Heart left ventricle (tissue), 16 donors: ENCODE measurements at regions not wholly inside any gene's neighbourhood (a gene's known extent, or its start where the extent isn't known, plus 50 kb on each side); places are given as distances from the start of the nearest gene placed in this dataset.
A peak's percentile ranks its signal among the peaks of the same experiment; 100 is the strongest.

ENCODE experiments used
- ATAC-seq, 4 donors: fragments of 200-7000 bp; cut with Tn5 transposase; one replicate each; pipeline ENCODE4 v1.9.1; 2020 to 2022; ENCODE audit warnings: moderate library complexity in 4 of 4, mild to moderate bottlenecking in 3 of 4, moderate number of reproducible peaks in 1 of 4
- DNase-seq, 5 donors: peaks; one replicate each; pipeline ENCODE4 v3.0.0-alpha.2; 2020
- H3K27ac ChIP-seq, 12 donors: fragments of 200-600 bp; sonication (generic) in 4 of 12; one replicate each; pipeline versions ENCODE4 v1.5.0 to v1.8.0; 2016 to 2022; ENCODE audit warnings: mild to moderate bottlenecking in 2 of 12
- H3K27me3 ChIP-seq, 9 donors: fragments of 200-600 bp; sonication (generic) in 2 of 9; one replicate each; pipeline versions ENCODE4 v1.5.1 to v1.8.0; 2016 to 2022; ENCODE audit warnings: mild to moderate bottlenecking in 3 of 9
- H3K36me3 ChIP-seq, 9 donors: fragments of 200-600 bp; sonication (generic) in 2 of 9; one replicate each; pipeline versions ENCODE4 v1.5.0 to v1.8.0; 2018 to 2022; ENCODE audit warnings: mild to moderate bottlenecking in 2 of 9
- H3K4me1 ChIP-seq, 12 donors: fragments of 200-600 bp; sonication (generic) in 4 of 12; one replicate each; pipeline versions ENCODE4 v1.5.0 to v1.8.0; 2016 to 2022; ENCODE audit warnings: mild to moderate bottlenecking in 3 of 12
- H3K4me3 ChIP-seq, 12 donors: fragments of 200-600 bp; sonication (generic) in 4 of 12; one replicate each; pipeline versions ENCODE4 v1.5.0 to v1.8.0; 2017 to 2022; ENCODE audit warnings: mild to moderate bottlenecking in 9 of 12, moderate library complexity in 4 of 12
- H3K9me3 ChIP-seq, 12 donors: fragments of 200-600 bp; sonication (generic) in 4 of 12; one replicate each; pipeline versions ENCODE4 v1.5.0 to v1.8.0; 2016 to 2022; ENCODE audit warnings: mild to moderate bottlenecking in 1 of 12
- CTCF ChIP-seq, 12 donors: fragments of 200-600 bp; sonication (generic) in 4 of 12; IDR thresholded peaks; one replicate each; pipeline versions ENCODE4 v1.5.0 to v1.8.0; 2018 to 2022; ENCODE audit warnings: antibody characterized with exemption in 12 of 12, mild to moderate bottlenecking in 5 of 12
- POLR2A ChIP-seq, 2 donors: fragments of 450-650 bp; IDR thresholded peaks; one replicate each; pipeline ENCODE4 v1.6.1; 2017; ENCODE audit warnings: antibody characterized with exemption in 2 of 2, mild to moderate bottlenecking in 2 of 2, moderate library complexity in 2 of 2
- WGBS, 4 donors: extraction: QIAGEN DNeasy Blood & Tissue Kit in 2 of 4; methylation state at CpG; one replicate each; pipeline versions ENCODE4 v1.1.5 to v1.1.7; 2013 to 2018; 5-methylcytosine and 5-hydroxymethylcytosine counted together
- intact Hi-C, 10 donors: fragments of 100-400 bp; cut with DNase I; formaldehyde crosslinking; loops; one replicate each; pipeline versions ENCODE4 v1.11.1 to v1.14.2; 2022
- donor health status: ischemic (EF 13 %, LVEDD 7.1; RV severe dilation, severe dysfunction).
- donor health status: healthy with polysubstance abuse.
- donor health status: DM: no; HTN: yes; CAD: no.
- donor health status: DM: no; HTN: no; CAD: no.
- donor health status: ischemic (EF 25% LVEDD 6.9; RV normal size, moderate dysfunction).
- donor health status: ischemic (EF 25% LVEDD 5.7; RV mildly dilated, moderate dysfunction).
- donor health status: healthy.
- donor health status: DM: yes; HTN: yes; CAD: no.
- donor health status: ischemic (EF 35%, LVEDD 5.7; RV mildly dilated, moderate dysfunction).
- donor health status: nonischemic (EF 11% LVEDD 7.7; RV severe dilation, severe dysfunction).
- donor health status: DM: yes; HTN: yes; CAD: no.
- donor health status: PGD.
- donor health status: ischemic (EF 29% LVEDD 5.4; RV normal size, mild dysfunction).
- donor health status: nonischemic (EF 23%, LVEDD 6.1; RV moderate dilation, normal function).

- Histone ChIP-seq H3K27ac (no peak overlapping the region), H3K27me3 (peaks cover 0 to 58% (median 8%) of the 10 kb centered on the region in 9 donors), H3K4me3 (no peak overlapping the region), H3K36me3 (no peaks in the 10 kb centered on the region), H3K9me3 (no peaks in the 10 kb centered on the region), H3K4me1 (no peaks in the 10 kb centered on the region)
- DNase-seq (no peak), ATAC-seq (no peak)
- 69 to 81% (median 78%) methylated on average over 7 of the region's 7 CpGs for WGBS, 4 donors
- intact Hi-C loops, result no loop called here
- no peak for TF ChIP-seq CTCF (IDR thresholded peaks at IDR 0.05)
- TF ChIP-seq POLR2A (IDR thresholded peaks at IDR 0.05), result no peak
Observed at GRCh38 chr20:20875716-20876115, 163.3 kb upstream of the RALGAPA2 start.

- H3K27me3 ChIP-seq, result peaks cover 0 to 60% (median 8%) of the 10 kb centered on the region in 9 donors
- TF ChIP-seq CTCF (IDR thresholded peaks at IDR 0.05) (no peak), POLR2A (IDR thresholded peaks at IDR 0.05) (no peak)
- H3K4me1 ChIP-seq, result no peaks in the 10 kb centered on the region
- no peaks in the 10 kb centered on the region for H3K9me3 ChIP-seq
- intact Hi-C loops, result no loop called here
- H3K27ac ChIP-seq, result no peak overlapping the region
- no peak overlapping the region for H3K4me3 ChIP-seq
- 24 to 34% (median 32%) methylated on average over 9 of the region's 9 CpGs for WGBS, 4 donors
- H3K36me3 ChIP-seq, result no peaks in the 10 kb centered on the region
- no peak for ATAC-seq
- no peak for DNase-seq
Observed at GRCh38 chr20:20872428-20872827, 160.0 kb upstream of the RALGAPA2 start.

GRCh38 chr20:20869161-20869775, 156.8 kb upstream of the RALGAPA2 start:
- no peaks in the 10 kb centered on the region for H3K36me3 ChIP-seq
- H3K4me3 ChIP-seq, result no peak overlapping the region
- no peaks in the 10 kb centered on the region for H3K4me1 ChIP-seq
- intact Hi-C loops, result loop anchor here in 7 of 10 donors (10.0 kb wide), 3 partner anchors 236 to 366 kb away; partner anchors contain the start of genes KIZ (in 1 of the 7) and LINC00237 (in 1 of the 7)
- TF ChIP-seq POLR2A (IDR thresholded peaks at IDR 0.05), result no peak
- TF ChIP-seq CTCF (IDR thresholded peaks at IDR 0.05), result no peak
- no peak for ATAC-seq
- WGBS, 4 donors, result 79 to 90% (median 83%) methylated on average over 5 of the region's 5 CpGs
- H3K9me3 ChIP-seq, result no peaks in the 10 kb centered on the region
- no peak for DNase-seq
- peaks cover 0 to 46% (median 8%) of the 10 kb centered on the region in 9 donors for H3K27me3 ChIP-seq
- no peak overlapping the region for H3K27ac ChIP-seq

GRCh38 chr20:20864351-20865096, 152.1 kb upstream of the RALGAPA2 start:
- 64 to 76% (median 71%) methylated on average over 3 of the region's 3 CpGs for WGBS, 4 donors

More at GRCh38 chr20:20864351-20865096, 152.1 kb upstream of the RALGAPA2 start:
- intact Hi-C loops, result loop anchor here in 9 of 10 donors (5.0 to 10.0 kb wide), 8 partner anchors 240 to 753 kb away; partner anchors contain the start of genes KIZ (in 1 of the 9) and LINC00237 (in 1 of the 9)
- Histone ChIP-seq H3K4me1 (no peaks in the 10 kb centered on the region), H3K4me3 (no peak overlapping the region), H3K27me3 (peaks cover 0 to 6% (median 0%) of the 10 kb centered on the region in 9 donors), H3K36me3 (no peaks in the 10 kb centered on the region), H3K27ac (no peak overlapping the region), H3K9me3 (no peaks in the 10 kb centered on the region)
- TF ChIP-seq CTCF (IDR thresholded peaks at IDR 0.05) (peak in 9 of 12 donors; percentile 13 to 44 (median 29)), POLR2A (IDR thresholded peaks at IDR 0.05) (no peak)
- ATAC-seq (peak in 2 of 4 donors; percentile 38 to 52), DNase-seq (no peak)
